ENCODE measurements at regions not wholly inside any gene's neighbourhood (a gene's known extent, or its start where the extent isn't known, plus 50 kb on each side); places are given as distances from the start of the nearest gene placed in this dataset.
"Not testable (repeated sequence)": the region's sequence is repeated elsewhere in the genome, so short reads cannot be mapped to it uniquely, and the experiment has no call there.

- DNase-seq, result no peak
These were observed 79.6 kb upstream of the LRPAP1 start for GRCh38 chr4:3611778-3612177.

- DNase-seq, result not testable (repeated sequence)
These were observed 78.6 kb upstream of the LRPAP1 start for GRCh38 chr4:3610851-3611250.

GRCh38 chr4:3609905-3610304 is 77.7 kb upstream of the LRPAP1 start:
- DNase-seq, result not testable (repeated sequence)

GRCh38 chr4:3607690-3608552 is 75.7 kb upstream of the LRPAP1 start:
- DNase-seq, result no peak

GRCh38 chr4:3606850-3607249 is 74.6 kb upstream of the LRPAP1 start:
- not testable (repeated sequence) for DNase-seq

- not testable (repeated sequence) for DNase-seq
These were observed 74.0 kb upstream of the LRPAP1 start for GRCh38 chr4:3606271-3606670.

GRCh38 chr4:3605491-3605890 is 73.3 kb upstream of the LRPAP1 start:
- DNase-seq, result no peak

- DNase-seq, result not testable (repeated sequence)
These were observed 70.8 kb upstream of the LRPAP1 start for GRCh38 chr4:3602886-3603645.

- no peak for DNase-seq
These were observed 69.8 kb upstream of the LRPAP1 start for GRCh38 chr4:3601992-3602391.

GRCh38 chr4:3601108-3601690 is 69.0 kb upstream of the LRPAP1 start:
- not testable (repeated sequence) for DNase-seq

- DNase-seq, result no peak
These were observed 67.7 kb upstream of the LRPAP1 start for GRCh38 chr4:3599951-3600350.

- no peak for DNase-seq
These were observed 66.5 kb upstream of the LRPAP1 start for GRCh38 chr4:3598695-3599227.

- DNase-seq, result not testable (repeated sequence)
These were observed 65.8 kb upstream of the LRPAP1 start for GRCh38 chr4:3597896-3598505.

GRCh38 chr4:3596957-3597733 is 64.9 kb upstream of the LRPAP1 start:
- not testable (repeated sequence) for DNase-seq

- not testable (repeated sequence) for DNase-seq
These were observed 63.5 kb upstream of the LRPAP1 start for GRCh38 chr4:3595627-3596291.

GRCh38 chr4:3594751-3595150 is 62.5 kb upstream of the LRPAP1 start:
- not testable (repeated sequence) for DNase-seq

- DNase-seq, result not testable (repeated sequence)
These were observed 58.0 kb upstream of the LRPAP1 start for GRCh38 chr4:3589946-3590924.

- DNase-seq, result not testable (repeated sequence)
These were observed 57.2 kb upstream of the LRPAP1 start for GRCh38 chr4:3589379-3589778.

GRCh38 chr4:3588517-3589194 is 56.4 kb upstream of the LRPAP1 start:
- not testable (repeated sequence) for DNase-seq

Data from stimulated activated CD4-positive, alpha-beta T cell treated with anti-CD3 and anti-CD28 coated beads, Interleukin-15, amount 100 ng/mL, for 24 hours (primary cell).